GM12891 (cell line): ENCODE measurements at regions not wholly inside any gene's neighbourhood (a gene's known extent, or its start where the extent isn't known, plus 50 kb on each side); places are given as distances from the start of the nearest gene placed in this dataset.

ENCODE experiments used
- POLR2A ChIP-seq: IDR thresholded peaks from 2 replicates; pipeline ENCODE4 v1.6.1; 2011; ENCODE audit warnings: low read depth, low read length, control low read depth
- TAF1 ChIP-seq: IDR thresholded peaks from 2 replicates; pipeline ENCODE4 v1.6.1; 2011; ENCODE audit warnings: low read depth, low read length, control low read depth

DNA sequence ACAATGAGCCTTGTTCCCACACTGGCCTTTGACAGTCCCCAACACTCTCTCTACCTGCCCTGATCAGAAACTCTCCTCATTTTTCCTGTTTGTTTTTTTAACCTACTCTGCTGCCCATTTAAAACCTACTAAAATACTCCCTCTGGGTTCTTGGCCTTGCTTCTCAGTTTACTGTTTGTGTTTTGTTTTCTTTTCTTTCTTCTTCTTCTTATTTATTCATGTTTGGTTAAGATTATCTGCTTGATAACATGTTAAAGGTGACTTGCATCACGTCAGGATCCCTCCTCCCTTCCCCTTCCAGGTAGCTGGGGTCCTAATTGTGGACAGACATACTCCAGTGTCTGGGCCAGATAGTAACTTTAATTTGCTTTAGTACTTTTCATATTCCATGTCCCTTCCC, 95.0 kb upstream of the KCNA4 start:
- TF ChIP-seq TAF1 (no peak), POLR2A (no peak)
